Mesodermal cell (in vitro differentiated cells): ENCODE measurements at regions not wholly inside any gene's neighbourhood (a gene's known extent, or its start where the extent isn't known, plus 50 kb on each side); places are given as distances from the start of the nearest gene placed in this dataset.

Experiments used
- H3K27ac ChIP-seq: 2 replicates; pipeline ENCODE4 v1.7.0; 2013; ENCODE audit warnings: mild to moderate bottlenecking, low read depth, low read length, moderate library complexity; ENCODE audit not compliant: severe bottlenecking
- H3K36me3 ChIP-seq: 2 replicates; pipeline ENCODE4 v1.7.1; 2013; ENCODE audit warnings: mild to moderate bottlenecking, low read length, moderate library complexity; ENCODE audit not compliant: control insufficient read depth, insufficient read depth
- H3K4me1 ChIP-seq: one replicate; pipeline ENCODE4 v1.7.1; 2013; ENCODE audit warnings: mild to moderate bottlenecking, low read length; ENCODE audit not compliant: insufficient read depth, control insufficient read depth, poor library complexity, severe bottlenecking
- H3K4me3 ChIP-seq: 2 replicates; pipeline ENCODE4 v1.7.0; 2013; ENCODE audit warnings: low read length, control low read depth, mild to moderate bottlenecking; ENCODE audit not compliant: insufficient read depth, poor library complexity, severe bottlenecking; ENCODE audit errors: extremely low read depth
- H3K9me3 ChIP-seq: 2 replicates; pipeline ENCODE4 v1.7.1; 2013; ENCODE audit warnings: mild to moderate bottlenecking, low read length, moderate library complexity; ENCODE audit not compliant: control insufficient read depth
- WGBS, 2 experiments: methylation state at CpG; one replicate each; pipeline ENCODE4 v1.1.5; 2013; ENCODE audit warnings: missing lambda C conversion rate in 2 of 2; ENCODE audit not compliant: insufficient coverage in 2 of 2; 5-methylcytosine and 5-hydroxymethylcytosine counted together

DNA sequence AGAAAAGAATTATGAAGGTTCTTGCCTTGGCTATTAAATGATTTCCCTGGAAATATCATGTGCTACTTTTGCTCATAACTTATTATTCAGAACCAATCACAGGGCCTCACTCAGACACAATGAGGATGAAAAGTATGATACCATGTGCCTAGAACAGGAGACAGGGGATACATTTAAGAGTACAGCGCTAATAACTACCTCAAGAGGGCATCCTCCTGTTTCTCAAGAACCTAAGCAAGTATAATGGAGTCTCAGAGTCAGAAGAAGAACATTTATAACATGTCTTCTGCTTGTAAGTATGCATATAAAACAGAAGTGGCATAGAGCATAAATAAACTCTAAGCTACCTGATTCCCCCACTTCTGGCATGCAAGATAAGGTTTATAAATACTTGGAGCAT lies 125.4 kb upstream of the MME start:
- 40% methylated on average over 1 of the region's 1 CpG; no CpG with 5 or more reads in 1 of the 2 experiments for WGBS, 2 experiments

DNA sequence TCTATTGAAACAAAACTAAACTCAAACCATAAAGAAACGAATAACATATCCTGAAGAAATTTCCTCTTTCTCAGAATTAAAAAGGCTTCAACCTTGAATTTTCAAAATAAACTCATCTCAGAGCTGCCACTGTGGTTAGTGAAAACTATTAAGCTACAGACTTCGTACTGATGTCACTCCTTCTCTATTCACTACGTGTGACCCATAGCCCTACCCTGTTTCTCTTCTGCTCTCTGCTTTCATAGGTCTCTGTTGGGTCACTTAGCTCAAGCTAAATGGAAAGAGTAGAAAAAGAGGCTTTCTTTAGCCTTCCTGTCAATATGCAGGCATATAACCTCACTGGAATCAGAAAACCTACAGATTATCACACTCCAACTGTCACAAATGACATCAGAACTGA lies 126.6 kb upstream of the MME start:
- WGBS, 2 experiments = 67 to 79% methylated on average over 1 to 2 of the region's 3 CpGs
- Histone ChIP-seq H3K36me3 (no peaks in the 10 kb centered on the region), H3K27ac (no peak overlapping the region), H3K9me3 (peaks cover 7% of the 10 kb centered on the region), H3K4me3 (no peak overlapping the region), H3K4me1 (no peaks in the 10 kb centered on the region)

More for the DNA sequence above, 125.4 kb upstream of the MME start:
- Histone ChIP-seq H3K4me1 (no peaks in the 10 kb centered on the region), H3K36me3 (no peaks in the 10 kb centered on the region), H3K4me3 (no peak overlapping the region), H3K27ac (no peak overlapping the region), H3K9me3 (peaks cover 7% of the 10 kb centered on the region)

DNA sequence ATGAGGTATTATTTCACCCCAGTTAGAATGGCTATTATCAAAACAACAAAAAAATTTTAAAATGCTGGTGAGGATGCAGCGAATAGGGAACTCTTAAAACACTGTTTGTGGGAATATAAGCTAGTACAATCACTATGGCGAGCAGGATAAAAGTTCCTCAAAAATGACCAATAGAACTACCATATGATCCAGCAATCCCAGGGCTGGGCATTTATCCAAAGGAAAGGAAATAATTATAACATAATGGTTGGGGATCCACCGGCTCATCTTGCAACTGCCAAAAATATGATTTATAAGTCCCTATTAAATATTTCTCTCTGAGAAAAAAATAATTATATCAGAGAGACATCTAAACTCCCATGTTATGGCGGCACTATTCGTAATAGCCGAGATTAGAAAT lies 127.6 kb upstream of the MME start:
- no CpG with 5 or more reads among the region's 6 CpGs for WGBS, 2 experiments
- no peaks in the 10 kb centered on the region for H3K36me3 ChIP-seq
- no peak overlapping the region for H3K27ac ChIP-seq

DNA sequence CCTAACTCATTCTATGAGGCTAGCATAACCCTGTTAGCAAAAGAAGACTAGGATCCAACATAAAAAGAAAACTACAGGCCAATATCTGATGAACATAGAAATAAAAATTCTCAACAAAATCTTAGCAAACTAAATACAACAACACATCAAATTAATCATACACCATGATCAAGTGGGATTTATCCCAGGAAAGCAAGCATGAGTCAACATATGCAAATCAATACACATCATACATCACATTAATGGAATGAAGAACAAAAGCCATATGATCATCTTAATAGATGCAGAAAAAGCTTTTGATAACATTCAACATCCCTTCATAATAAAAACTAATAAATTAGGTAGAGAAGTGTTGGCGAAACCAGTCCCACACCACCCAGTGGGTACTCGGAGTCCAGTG lies 136.1 kb upstream of the MME start:
- Histone ChIP-seq H3K27ac (no peak overlapping the region), H3K9me3 (no peaks in the 10 kb centered on the region), H3K4me1 (no peaks in the 10 kb centered on the region), H3K36me3 (no peaks in the 10 kb centered on the region), H3K4me3 (no peak overlapping the region)
- WGBS, 2 experiments = no CpG with 5 or more reads among the region's 2 CpGs

More for the DNA sequence above, 127.6 kb upstream of the MME start:
- H3K9me3 ChIP-seq = peaks cover 7% of the 10 kb centered on the region
- H3K4me3 ChIP-seq = no peak overlapping the region
- H3K4me1 ChIP-seq = no peaks in the 10 kb centered on the region

DNA sequence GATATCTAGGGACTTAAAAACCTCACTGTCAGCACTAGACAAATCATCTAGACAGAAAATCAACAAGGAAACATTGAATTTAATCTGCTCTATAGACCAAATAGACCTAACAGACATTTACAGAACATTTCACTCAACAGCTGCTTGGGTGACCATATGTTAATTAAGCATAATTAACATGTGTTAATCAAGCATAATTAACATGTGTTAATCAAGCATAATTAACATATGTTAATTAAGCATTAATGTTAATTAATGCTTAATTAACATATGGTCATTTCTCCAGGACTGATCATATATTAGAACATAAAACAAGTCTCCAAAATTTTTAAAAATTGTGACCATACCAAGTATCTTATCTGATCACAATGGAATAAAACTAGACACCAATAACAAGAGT lies 137.3 kb upstream of the MME start:
- Histone ChIP-seq H3K27ac (no peak overlapping the region), H3K9me3 (no peaks in the 10 kb centered on the region)

DNA sequence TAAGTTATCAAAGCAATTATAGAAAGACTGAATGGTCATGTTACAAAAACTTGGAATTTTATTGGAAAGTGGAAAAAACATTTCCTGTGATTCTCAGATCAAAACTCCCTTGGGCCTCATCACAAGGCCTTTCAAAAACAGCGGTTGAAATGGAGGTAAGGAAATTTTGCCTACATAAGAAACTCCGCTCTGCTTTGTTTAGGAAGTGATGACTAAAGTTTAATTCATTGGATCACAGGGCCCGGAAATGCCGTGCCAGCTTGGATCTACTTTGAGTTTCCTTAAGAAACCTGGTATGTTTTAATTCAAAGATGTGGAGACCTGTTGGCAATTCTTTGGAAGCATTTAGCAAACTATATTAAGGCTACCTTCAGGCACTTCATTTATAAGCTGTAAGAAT lies 143.9 kb upstream of the MME start:
- no peaks in the 10 kb centered on the region for H3K4me1 ChIP-seq
- WGBS, 2 experiments = 89 to 100% methylated on average over 2 of the region's 4 CpGs
- no peaks in the 10 kb centered on the region for H3K36me3 ChIP-seq
- no peaks in the 10 kb centered on the region for H3K9me3 ChIP-seq
- no peak overlapping the region for H3K27ac ChIP-seq
- no peak overlapping the region for H3K4me3 ChIP-seq

More for the DNA sequence above, 137.3 kb upstream of the MME start:
- no peaks in the 10 kb centered on the region for H3K36me3 ChIP-seq
- H3K4me1 ChIP-seq = no peaks in the 10 kb centered on the region
- H3K4me3 ChIP-seq = no peak overlapping the region

DNA sequence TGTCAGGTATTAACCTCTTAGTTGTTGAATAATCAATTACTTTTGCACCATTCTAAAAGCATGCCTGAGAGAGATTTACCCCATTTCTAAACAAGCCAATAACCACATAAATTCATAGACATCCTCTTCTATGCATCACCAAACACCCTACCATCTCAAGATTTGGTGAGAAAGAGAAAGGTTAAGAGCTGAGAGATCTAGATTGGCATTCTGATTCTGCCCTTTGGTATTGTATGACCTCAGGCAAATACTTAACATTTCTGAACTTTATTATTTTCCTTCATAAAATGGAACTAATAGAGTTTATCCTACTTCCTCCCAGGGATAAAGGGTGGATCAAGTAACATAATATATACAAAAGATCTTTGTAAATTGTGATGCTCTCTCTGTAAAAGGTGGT lies 146.5 kb upstream of the MME start:
- no peak overlapping the region for H3K4me3 ChIP-seq
- H3K4me1 ChIP-seq = no peaks in the 10 kb centered on the region
- no peak overlapping the region for H3K27ac ChIP-seq
- H3K9me3 ChIP-seq = no peaks in the 10 kb centered on the region
- H3K36me3 ChIP-seq = no peaks in the 10 kb centered on the region

DNA sequence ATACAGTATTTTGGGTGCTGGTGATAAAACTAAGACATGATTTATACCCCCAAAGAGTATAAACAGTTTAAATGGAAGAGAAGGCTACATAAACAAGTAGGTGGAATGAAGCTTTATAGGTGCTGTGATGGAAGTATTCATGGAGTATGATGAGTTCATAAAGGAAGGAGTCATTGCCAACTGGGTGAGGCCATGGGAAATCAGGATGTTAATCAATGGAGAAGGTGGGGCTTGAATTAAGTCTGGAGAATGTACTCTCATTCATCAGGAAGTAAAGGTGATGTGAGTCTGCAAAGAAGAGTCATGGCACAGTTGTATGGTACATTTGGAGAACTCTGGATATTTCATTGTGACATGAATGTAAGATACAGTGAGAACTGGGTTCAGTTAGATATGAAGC lies 147.5 kb upstream of the MME start:
- H3K27ac ChIP-seq = no peak overlapping the region
- no peak overlapping the region for H3K4me3 ChIP-seq
- H3K9me3 ChIP-seq = no peaks in the 10 kb centered on the region
- no peaks in the 10 kb centered on the region for H3K36me3 ChIP-seq
- H3K4me1 ChIP-seq = no peaks in the 10 kb centered on the region

DNA sequence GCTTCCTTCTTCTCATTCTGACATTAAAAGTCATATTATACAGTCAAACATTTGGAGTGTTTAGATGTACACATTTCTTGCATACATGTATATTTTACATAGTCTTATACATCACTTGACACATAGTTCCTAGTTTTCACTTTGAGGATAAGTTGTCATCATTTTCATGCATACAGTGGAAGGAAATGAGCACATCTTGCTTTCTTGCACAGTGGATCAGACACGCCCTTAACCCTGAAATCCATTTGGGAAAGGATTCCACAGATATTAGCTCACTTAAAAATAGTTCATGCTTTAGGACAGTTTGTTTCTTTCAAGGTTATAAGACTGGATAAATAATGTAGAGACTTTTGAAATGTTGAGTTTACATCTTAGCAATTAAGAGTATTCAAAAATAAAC lies 148.6 kb upstream of the MME start:
- H3K9me3 ChIP-seq = no peaks in the 10 kb centered on the region
- no peaks in the 10 kb centered on the region for H3K36me3 ChIP-seq
- no CpG with 5 or more reads among the region's 1 CpG for WGBS, 2 experiments
- no peak overlapping the region for H3K27ac ChIP-seq
- H3K4me3 ChIP-seq = no peak overlapping the region
- no peaks in the 10 kb centered on the region for H3K4me1 ChIP-seq

DNA sequence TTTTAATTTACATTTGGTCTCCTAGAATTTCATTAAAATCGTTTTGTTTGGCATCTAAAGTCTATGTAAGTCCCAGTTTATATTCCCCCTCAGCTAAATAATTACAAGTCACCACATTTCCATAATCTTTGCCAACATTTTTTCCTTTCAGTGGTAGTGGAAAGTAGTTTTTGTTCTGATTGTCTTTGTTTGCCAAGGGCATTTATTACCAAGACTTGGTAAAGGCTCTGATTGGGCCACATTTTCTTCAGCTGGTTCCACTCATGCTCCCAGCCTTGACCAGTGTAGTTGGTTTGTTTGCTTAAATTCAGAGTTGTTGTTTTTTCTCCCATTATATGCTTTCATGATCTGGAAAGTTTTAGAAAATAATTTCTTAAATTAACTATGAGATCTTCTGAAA lies 153.4 kb upstream of the MME start:
- Histone ChIP-seq H3K4me3 (no peak overlapping the region), H3K9me3 (no peaks in the 10 kb centered on the region), H3K36me3 (no peaks in the 10 kb centered on the region), H3K27ac (no peak overlapping the region), H3K4me1 (no peaks in the 10 kb centered on the region)
- no CpG with 5 or more reads among the region's 1 CpG for WGBS, 2 experiments

DNA sequence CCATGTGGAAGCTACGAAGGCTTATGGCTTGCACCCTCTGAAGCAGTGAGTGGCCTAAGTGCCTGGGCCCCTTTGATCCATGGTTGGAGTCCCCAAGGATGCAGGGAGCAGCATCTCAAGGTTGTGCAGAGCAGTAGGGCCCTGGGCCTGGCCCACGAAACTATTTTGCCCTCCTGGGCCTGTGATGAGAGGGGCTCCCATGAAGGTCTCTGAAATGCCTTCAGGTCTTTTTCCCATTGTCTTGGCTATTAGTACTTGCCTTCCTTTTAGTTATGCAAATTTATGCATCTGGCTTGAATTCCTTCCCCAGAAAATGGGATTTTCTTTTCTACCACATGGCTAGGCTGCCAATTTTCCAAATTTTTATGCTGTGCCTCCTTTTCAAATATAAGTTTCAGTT lies 158.8 kb upstream of the MME start:
- Histone ChIP-seq H3K27ac (no peak overlapping the region), H3K4me1 (no peaks in the 10 kb centered on the region), H3K9me3 (peaks cover 11% of the 10 kb centered on the region), H3K4me3 (no peak overlapping the region), H3K36me3 (no peaks in the 10 kb centered on the region)
- WGBS, 2 experiments = 73 to 78% methylated on average over 2 of the region's 2 CpGs

DNA sequence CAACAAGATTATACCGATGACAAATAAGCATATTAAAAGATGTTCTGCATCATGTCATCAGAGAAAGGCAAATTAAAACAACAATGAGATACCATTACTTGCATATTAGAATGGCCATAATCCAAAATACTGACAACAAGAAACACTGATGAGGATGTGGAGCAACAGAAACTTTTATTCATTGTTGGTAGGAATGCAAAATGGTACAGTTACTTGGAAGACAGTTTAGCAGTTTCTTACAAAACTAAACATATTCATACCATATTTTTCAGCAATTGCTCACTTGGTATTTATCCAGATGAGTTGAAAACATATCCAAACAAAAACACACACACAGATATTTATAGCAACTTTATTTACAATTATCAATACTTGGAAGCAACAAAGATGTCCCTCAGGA lies 160.9 kb upstream of the MME start:
- H3K9me3 ChIP-seq = peaks cover 11% of the 10 kb centered on the region
- H3K4me1 ChIP-seq = no peaks in the 10 kb centered on the region
- WGBS, 2 experiments = no CpG with 5 or more reads among the region's 1 CpG
- no peak overlapping the region for H3K4me3 ChIP-seq
- H3K36me3 ChIP-seq = no peaks in the 10 kb centered on the region
- no peak overlapping the region for H3K27ac ChIP-seq
